ENCODE measurements at regions not wholly inside any gene's neighbourhood (a gene's known extent, or its start where the extent isn't known, plus 50 kb on each side); places are given as distances from the start of the nearest gene placed in this dataset.

DNA sequence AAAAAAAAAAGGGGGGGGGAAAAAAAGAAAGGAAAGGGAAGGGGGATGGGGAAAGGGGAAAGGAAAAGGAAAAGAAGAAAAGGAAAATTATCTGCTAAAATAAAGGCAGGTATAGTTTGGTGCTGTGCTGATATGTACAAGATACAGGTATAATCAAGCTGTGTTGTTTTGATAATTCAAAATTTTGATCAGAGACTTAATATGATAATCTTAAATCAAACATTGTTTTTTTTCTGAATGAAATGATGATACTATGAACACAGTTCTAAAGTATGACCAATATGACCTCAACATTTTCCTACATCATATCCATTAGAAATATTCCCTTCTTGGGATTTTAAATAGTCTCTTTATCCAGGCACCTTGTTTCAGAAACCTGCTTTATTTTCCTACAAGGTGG lies 115.6 kb upstream of the TRPM3 start:
- TF ChIP-seq CTCF (IDR thresholded peaks at IDR 0.05; ENCODE audit: low read depth, low read length, poor library complexity, severe bottlenecking) (no peak), EZH2phosphoT487 (IDR thresholded peaks at IDR 0.05; ENCODE audit: borderline replicate concordance, low read length) (no peak)
